HepG2 (cell line): ENCODE measurements at regions not wholly inside any gene's neighbourhood (a gene's known extent, or its start where the extent isn't known, plus 50 kb on each side); places are given as distances from the start of the nearest gene placed in this dataset.

Experiments used
- SSRP1 ChIP-seq: IDR thresholded peaks from 2 replicates; pipeline ENCODE4 v1.6.1; 2016; ENCODE audit warnings: control low read depth
- ZNF775 ChIP-seq: sonication (generic); formaldehyde crosslinking; IDR thresholded peaks from 2 replicates; pipeline ENCODE4 v1.4.0; 2020; ENCODE audit warnings: missing genetic modification reagents, mild to moderate bottlenecking, moderate library complexity, borderline replicate concordance
- ZSCAN20 ChIP-seq: sonication (generic); formaldehyde crosslinking; IDR thresholded peaks from 2 replicates; pipeline ENCODE4 v1.4.0; 2020; ENCODE audit warnings: missing genetic modification reagents, mild to moderate bottlenecking, borderline replicate concordance
- TF ChIP-seq, protein P1 (sequence below): sonication (generic); formaldehyde crosslinking; IDR thresholded peaks from 2 replicates; pipeline ENCODE4 v1.4.0; 2020; ENCODE audit warnings: missing genetic modification reagents
- TF ChIP-seq, protein P2 (sequence below): sonication (generic); formaldehyde crosslinking; IDR thresholded peaks from 2 replicates; pipeline ENCODE4 v1.4.0; 2020; ENCODE audit warnings: missing genetic modification reagents, borderline replicate concordance

DNA sequence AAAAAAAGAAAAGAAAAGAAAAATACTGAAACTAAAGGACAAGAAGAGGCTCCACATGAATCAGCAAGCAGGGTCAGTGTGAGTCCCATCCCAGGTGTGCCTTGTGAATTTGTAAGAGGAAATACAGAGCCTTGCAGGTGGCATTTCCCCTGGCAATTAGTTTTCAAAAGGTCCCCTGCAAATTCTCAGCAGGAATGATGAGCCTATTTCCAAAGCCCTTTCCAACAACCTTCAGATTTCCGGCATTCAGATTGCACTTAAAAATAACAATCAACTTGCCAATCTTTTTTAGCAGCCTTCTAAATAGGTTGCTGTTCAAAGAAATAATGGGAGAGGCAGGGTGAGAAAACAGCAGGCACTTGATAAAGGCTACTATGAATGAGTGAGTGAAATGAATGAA lies 66.4 kb upstream of the OR13H1 start (continued):
- TF ChIP-seq, protein P1, sequence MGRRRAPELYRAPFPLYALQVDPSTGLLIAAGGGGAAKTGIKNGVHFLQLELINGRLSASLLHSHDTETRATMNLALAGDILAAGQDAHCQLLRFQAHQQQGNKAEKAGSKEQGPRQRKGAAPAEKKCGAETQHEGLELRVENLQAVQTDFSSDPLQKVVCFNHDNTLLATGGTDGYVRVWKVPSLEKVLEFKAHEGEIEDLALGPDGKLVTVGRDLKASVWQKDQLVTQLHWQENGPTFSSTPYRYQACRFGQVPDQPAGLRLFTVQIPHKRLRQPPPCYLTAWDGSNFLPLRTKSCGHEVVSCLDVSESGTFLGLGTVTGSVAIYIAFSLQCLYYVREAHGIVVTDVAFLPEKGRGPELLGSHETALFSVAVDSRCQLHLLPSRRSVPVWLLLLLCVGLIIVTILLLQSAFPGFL, result no peak
- TF ChIP-seq, protein P2, sequence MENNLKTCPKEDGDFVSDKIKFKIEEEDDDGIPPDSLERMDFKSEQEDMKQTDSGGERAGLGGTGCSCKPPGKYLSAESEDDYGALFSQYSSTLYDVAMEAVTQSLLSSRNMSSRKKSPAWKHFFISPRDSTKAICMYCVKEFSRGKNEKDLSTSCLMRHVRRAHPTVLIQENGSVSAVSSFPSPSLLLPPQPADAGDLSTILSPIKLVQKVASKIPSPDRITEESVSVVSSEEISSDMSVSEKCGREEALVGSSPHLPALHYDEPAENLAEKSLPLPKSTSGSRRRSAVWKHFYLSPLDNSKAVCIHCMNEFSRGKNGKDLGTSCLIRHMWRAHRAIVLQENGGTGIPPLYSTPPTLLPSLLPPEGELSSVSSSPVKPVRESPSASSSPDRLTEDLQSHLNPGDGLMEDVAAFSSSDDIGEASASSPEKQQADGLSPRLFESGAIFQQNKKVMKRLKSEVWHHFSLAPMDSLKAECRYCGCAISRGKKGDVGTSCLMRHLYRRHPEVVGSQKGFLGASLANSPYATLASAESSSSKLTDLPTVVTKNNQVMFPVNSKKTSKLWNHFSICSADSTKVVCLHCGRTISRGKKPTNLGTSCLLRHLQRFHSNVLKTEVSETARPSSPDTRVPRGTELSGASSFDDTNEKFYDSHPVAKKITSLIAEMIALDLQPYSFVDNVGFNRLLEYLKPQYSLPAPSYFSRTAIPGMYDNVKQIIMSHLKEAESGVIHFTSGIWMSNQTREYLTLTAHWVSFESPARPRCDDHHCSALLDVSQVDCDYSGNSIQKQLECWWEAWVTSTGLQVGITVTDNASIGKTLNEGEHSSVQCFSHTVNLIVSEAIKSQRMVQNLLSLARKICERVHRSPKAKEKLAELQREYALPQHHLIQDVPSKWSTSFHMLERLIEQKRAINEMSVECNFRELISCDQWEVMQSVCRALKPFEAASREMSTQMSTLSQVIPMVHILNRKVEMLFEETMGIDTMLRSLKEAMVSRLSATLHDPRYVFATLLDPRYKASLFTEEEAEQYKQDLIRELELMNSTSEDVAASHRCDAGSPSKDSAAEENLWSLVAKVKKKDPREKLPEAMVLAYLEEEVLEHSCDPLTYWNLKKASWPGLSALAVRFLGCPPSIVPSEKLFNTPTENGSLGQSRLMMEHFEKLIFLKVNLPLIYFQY (CRISPR knock-in tag), result no peak
- no peak for TF ChIP-seq ZNF775 (CRISPR knock-in tag)
- no peak for TF ChIP-seq ZSCAN20 (CRISPR knock-in tag)
- TF ChIP-seq SSRP1 (CRISPR knock-in tag), result no peak
